Esophagus (tissue), 2 donors: ENCODE measurements at regions not wholly inside any gene's neighbourhood (a gene's known extent, or its start where the extent isn't known, plus 50 kb on each side); places are given as distances from the start of the nearest gene placed in this dataset.

Experiments used
- H3K27ac ChIP-seq, 2 donors: one replicate each; pipeline ENCODE4 v1.5.1; 2013; ENCODE audit warnings: low read depth in 2 of 2, mild to moderate bottlenecking in 2 of 2, inconsistent platforms in 1 of 2, low read length in 1 of 2, moderate library complexity in 1 of 2
- H3K27me3 ChIP-seq, 2 donors: one replicate each; pipeline ENCODE4 v1.6.1; 2013; ENCODE audit warnings: low read length in 2 of 2, control low read depth in 1 of 2, mild to moderate bottlenecking in 1 of 2; ENCODE audit not compliant: insufficient read depth in 2 of 2, control insufficient read depth in 1 of 2
- H3K36me3 ChIP-seq, 2 donors: one replicate each; pipeline ENCODE4 v1.6.1; 2013; ENCODE audit warnings: low read length in 1 of 2; ENCODE audit not compliant: control insufficient read depth in 2 of 2, insufficient read depth in 2 of 2
- H3K4me1 ChIP-seq, 2 donors: one replicate each; pipeline ENCODE4 v1.6.1; 2013; ENCODE audit warnings: low read length in 1 of 2; ENCODE audit not compliant: control insufficient read depth in 2 of 2, insufficient read depth in 2 of 2
- H3K4me3 ChIP-seq, 2 donors: one replicate each; pipeline ENCODE4 v1.5.1; 2013; ENCODE audit warnings: low read length in 2 of 2, mild to moderate bottlenecking in 2 of 2, low read depth in 1 of 2, moderate library complexity in 1 of 2
- H3K9me3 ChIP-seq, 2 donors: one replicate each; pipeline ENCODE4 v1.6.1; 2013; ENCODE audit warnings: mild to moderate bottlenecking in 2 of 2, low read depth in 1 of 2, low read length in 1 of 2, moderate library complexity in 1 of 2; ENCODE audit not compliant: control insufficient read depth in 2 of 2, insufficient read depth in 1 of 2
- WGBS, 2 donors: extraction: QIAGEN DNeasy Blood & Tissue Kit; methylation state at CpG; one replicate each; pipeline ENCODE4 v1.1.7; 2013; 5-methylcytosine and 5-hydroxymethylcytosine counted together
- donor health status: healthy with polysubstance abuse.
- donor health status: Bipolar disorder and iron deficiency.

DNA sequence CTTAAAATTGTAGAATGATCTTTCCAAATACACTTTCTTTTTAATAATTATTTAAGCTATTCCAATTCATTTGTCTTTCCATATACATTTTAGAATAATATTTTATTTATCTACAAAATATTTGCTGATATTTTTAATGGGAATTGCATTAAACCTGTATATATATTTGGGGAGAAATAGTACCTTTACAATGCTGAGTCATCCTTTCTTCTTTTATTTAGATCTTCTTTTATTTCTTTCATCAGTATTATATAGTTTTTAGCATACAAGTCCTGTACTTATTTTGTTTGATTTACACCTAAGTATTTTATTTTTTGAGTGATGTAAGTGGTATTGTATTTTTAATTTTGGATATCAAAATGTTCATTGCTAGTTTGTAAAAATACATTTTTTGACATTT lies 639.5 kb upstream of the GOT2 start:
- no peaks in the 10 kb centered on the region for H3K36me3 ChIP-seq
- H3K9me3 ChIP-seq = no peaks in the 10 kb centered on the region
- no peaks in the 10 kb centered on the region for H3K4me1 ChIP-seq
- no peak overlapping the region for H3K27ac ChIP-seq
- no peak overlapping the region for H3K4me3 ChIP-seq
- no peaks in the 10 kb centered on the region for H3K27me3 ChIP-seq

DNA sequence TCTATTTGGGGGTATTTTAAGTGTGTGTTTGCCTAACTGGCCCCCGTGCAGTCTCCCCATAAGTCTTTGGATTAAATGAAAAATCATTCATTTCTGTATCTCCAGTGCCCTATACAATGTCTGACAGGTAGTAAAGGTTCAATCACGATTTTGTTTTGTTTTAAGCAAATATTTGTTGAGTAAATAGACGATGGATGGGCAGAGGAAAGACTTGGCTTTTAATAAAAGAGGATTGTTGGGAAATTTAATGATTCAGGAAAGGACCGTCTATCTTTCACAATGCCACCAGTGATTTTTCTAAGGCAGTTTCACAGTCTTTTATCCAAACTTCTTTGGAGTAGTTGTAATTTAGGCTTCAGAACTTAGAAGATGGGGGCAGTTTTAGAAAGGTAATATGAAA lies 636.6 kb upstream of the GOT2 start:
- no peaks in the 10 kb centered on the region for H3K27me3 ChIP-seq
- H3K27ac ChIP-seq = no peak overlapping the region
- H3K4me3 ChIP-seq = no peak overlapping the region
- WGBS, 2 donors = 36 to 42% methylated on average over 4 of the region's 4 CpGs
- H3K4me1 ChIP-seq = no peaks in the 10 kb centered on the region
- no peaks in the 10 kb centered on the region for H3K36me3 ChIP-seq
- no peaks in the 10 kb centered on the region for H3K9me3 ChIP-seq

DNA sequence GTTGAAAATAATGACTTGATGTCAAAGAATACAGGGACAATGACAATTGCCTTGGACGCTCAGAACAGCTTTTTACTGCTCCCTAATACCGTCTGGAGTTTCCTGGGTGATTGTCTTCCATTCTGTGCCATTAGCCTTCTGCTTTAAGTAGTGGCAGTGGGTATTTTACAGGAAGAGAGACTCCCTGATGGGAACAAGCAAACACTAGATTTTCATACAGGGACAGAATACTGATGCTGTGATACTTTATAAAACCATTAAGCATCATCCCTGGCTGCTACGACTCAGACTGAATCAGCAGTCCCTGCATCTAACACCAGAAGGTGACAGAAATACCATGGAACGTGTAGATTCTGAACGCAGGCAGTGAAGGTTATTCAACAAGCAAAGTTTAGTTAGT lies 635.4 kb upstream of the GOT2 start:
- no peaks in the 10 kb centered on the region for H3K9me3 ChIP-seq
- no peaks in the 10 kb centered on the region for H3K4me1 ChIP-seq
- H3K27ac ChIP-seq = no peak overlapping the region
- no peaks in the 10 kb centered on the region for H3K27me3 ChIP-seq
- no peaks in the 10 kb centered on the region for H3K36me3 ChIP-seq
- WGBS, 2 donors = 71 to 72% methylated on average over 5 of the region's 5 CpGs
- H3K4me3 ChIP-seq = no peak overlapping the region

DNA sequence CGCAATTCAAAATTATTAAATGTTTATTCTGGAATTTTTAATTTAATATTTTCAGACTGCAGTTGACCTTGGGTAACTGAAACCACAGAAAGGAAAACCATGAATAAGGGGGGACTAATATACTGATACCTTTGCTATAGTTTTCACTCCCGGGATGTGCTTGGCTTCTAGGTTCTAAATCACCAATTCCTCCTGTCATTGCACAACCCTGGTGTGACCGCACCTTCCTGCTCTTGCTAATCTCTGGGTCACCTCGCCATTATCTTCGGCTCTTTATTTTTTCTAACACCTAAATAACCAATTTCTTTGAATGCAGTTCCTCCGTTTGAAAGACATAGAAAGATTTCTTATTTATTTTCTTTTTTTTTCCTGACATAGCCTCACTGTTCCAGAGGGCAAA lies 634.5 kb upstream of the GOT2 start:
- no peaks in the 10 kb centered on the region for H3K27me3 ChIP-seq
- no peak overlapping the region for H3K4me3 ChIP-seq
- no peaks in the 10 kb centered on the region for H3K4me1 ChIP-seq
- WGBS, 2 donors = 69 to 73% methylated on average over 6 of the region's 6 CpGs
- H3K9me3 ChIP-seq = no peaks in the 10 kb centered on the region
- no peaks in the 10 kb centered on the region for H3K36me3 ChIP-seq
- no peak overlapping the region for H3K27ac ChIP-seq

DNA sequence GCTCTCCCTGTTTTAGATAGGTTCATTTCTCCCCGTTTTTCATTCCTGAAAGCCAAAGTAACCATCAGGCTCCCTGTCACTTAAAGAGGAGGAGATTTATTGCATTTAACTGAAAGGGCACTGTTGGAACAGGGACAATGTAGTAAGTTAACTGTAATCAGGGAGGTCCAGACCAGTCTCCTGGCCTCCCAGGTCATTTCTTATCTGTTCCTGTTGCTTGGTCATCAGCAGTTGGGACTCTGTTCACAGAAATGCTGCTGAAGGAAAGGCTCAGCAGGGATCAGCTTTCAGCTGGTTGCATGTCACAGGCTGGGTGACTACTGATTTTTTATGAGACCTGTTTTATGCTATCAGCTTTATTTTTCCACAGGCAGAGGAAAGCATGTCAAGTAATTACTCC lies 622.6 kb upstream of the GOT2 start:
- WGBS, 2 donors = 19 to 21% methylated on average over 1 of the region's 1 CpG
- H3K27ac ChIP-seq = no peak overlapping the region

DNA sequence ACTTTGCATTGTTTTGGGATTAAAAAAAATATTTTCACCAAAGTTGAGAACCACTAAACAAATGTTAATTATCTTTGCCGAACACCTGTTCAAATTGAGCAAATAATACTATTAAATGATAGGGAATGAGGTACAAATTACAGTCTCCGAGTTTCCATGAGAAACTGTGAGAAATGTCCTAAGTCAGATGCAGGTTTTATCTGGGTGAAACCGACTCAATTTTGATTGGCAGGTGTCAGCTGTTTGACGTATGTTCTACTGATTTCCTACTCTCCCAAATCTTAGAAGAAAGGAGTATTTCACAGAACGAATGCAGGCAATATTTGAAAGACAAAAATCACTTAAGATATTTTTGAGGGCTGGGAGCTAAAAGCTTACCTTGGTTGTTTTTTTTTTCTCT lies 622.0 kb upstream of the GOT2 start:
- H3K4me3 ChIP-seq = no peak overlapping the region
- WGBS, 2 donors = 45 to 51% methylated on average over 5 of the region's 5 CpGs

More for the DNA sequence above, 622.6 kb upstream of the GOT2 start:
- no peak overlapping the region for H3K4me3 ChIP-seq
- no peaks in the 10 kb centered on the region for H3K27me3 ChIP-seq
- no peaks in the 10 kb centered on the region for H3K9me3 ChIP-seq
- no peaks in the 10 kb centered on the region for H3K36me3 ChIP-seq
- H3K4me1 ChIP-seq = no peaks in the 10 kb centered on the region

DNA sequence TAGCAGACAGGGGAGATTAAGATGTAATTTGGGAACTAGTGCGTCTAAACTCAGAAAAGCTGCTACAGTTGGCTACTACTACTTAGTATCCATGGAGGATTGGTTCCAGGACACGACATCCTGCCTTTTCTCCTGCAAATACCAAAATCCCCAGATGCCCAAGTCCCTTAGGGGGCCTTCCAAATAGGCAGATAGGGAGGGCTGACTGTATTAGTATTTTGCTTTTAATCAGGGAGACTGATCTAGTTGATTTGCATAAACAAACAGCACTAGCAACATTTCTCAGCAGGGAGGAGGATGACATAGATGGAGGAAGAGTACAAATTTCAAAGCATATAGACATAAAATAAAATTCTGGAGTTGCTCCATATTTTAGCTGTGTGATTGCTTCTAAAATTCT lies 621.6 kb upstream of the GOT2 start:
- no peak overlapping the region for H3K4me3 ChIP-seq
- no peaks in the 10 kb centered on the region for H3K27me3 ChIP-seq
- no peaks in the 10 kb centered on the region for H3K4me1 ChIP-seq
- no peaks in the 10 kb centered on the region for H3K9me3 ChIP-seq
- H3K36me3 ChIP-seq = no peaks in the 10 kb centered on the region
- no peak overlapping the region for H3K27ac ChIP-seq
- 42 to 49% methylated on average over 2 of the region's 2 CpGs for WGBS, 2 donors

More for the DNA sequence above, 622.0 kb upstream of the GOT2 start:
- Histone ChIP-seq H3K4me1 (no peaks in the 10 kb centered on the region), H3K36me3 (no peaks in the 10 kb centered on the region), H3K27me3 (no peaks in the 10 kb centered on the region), H3K9me3 (no peaks in the 10 kb centered on the region), H3K27ac (no peak overlapping the region)

DNA sequence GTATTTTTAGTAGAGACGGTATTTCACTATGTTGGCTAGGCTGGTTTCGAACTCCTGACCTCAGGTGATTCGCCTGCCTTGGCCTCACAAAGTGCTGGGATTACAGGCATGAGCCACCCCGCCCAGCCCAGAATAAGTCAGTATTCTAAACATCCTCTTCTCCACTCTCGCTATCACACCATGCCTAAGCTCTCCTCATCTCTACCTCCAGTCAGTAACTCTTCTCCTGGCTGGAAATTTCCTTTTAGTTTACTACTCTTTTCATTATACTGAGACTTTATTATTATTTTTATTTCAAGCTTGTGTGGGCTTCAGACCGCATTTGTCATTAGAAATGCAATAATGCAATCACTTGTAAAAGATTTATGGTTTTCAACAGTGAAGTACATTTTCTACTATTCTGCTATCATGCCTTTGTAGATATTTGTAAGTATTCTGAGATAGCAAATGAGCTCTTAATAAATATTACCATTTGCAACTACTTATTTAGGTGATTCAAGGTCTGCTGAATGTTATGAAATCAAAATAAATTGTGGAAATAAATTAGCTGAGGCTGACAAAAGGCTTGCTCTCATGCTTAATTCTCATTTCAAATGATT lies 617.3 kb upstream of the GOT2 start:
- H3K36me3 ChIP-seq = no peaks in the 10 kb centered on the region
- no peaks in the 10 kb centered on the region for H3K27me3 ChIP-seq
- no peaks in the 10 kb centered on the region for H3K9me3 ChIP-seq
- no peaks in the 10 kb centered on the region for H3K4me1 ChIP-seq
- H3K27ac ChIP-seq = no peak overlapping the region
- 80 to 86% methylated on average over 6 of the region's 6 CpGs for WGBS, 2 donors
- H3K4me3 ChIP-seq = no peak overlapping the region

DNA sequence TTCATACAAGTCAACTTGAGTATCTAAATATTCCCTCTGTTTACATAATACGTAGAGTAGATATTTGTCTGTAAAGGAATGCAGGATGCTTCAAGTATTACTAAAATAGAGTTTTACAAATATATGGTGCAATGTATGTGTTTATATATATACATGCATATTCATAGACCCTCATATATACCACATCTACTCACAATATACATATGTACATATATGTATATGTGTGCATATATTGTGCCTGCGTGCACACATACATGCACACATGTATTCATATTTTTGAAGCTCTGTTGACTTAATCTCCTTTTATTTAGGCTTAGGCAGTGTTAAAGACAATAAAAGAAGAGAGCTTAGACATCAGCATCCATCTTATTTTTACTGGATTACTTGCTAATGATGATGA lies 616.6 kb upstream of the GOT2 start:
- Histone ChIP-seq H3K4me3 (no peak overlapping the region), H3K27ac (no peak overlapping the region), H3K27me3 (no peaks in the 10 kb centered on the region), H3K9me3 (no peaks in the 10 kb centered on the region), H3K4me1 (no peaks in the 10 kb centered on the region), H3K36me3 (no peaks in the 10 kb centered on the region)
- 87% methylated on average over 2 of the region's 2 CpGs for WGBS, 2 donors

DNA sequence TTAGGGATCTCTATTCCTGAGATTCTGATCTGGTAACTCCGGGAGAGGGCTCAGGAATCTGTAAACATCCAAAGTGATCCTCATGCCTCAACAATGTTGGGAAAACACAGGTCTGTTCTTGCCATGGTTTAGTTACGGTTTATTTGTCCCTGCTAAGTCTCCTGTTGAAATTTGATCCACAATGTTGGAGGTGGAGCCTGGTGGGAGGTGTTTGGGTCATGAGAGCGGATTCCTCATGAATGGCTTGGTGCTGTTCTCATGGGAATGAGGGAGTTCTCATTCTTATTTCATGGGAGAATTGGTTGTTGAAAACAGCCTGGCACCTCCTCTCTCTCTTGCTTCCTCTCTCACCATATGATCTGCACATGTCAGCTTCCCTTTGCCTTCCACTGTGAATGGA lies 608.6 kb upstream of the GOT2 start:
- no peak overlapping the region for H3K4me3 ChIP-seq
- 50 to 56% methylated on average over 3 of the region's 3 CpGs for WGBS, 2 donors

More for the DNA sequence above, 608.6 kb upstream of the GOT2 start:
- Histone ChIP-seq H3K36me3 (no peaks in the 10 kb centered on the region), H3K4me1 (no peaks in the 10 kb centered on the region), H3K27me3 (no peaks in the 10 kb centered on the region), H3K9me3 (peaks cover 0 to 3% of the 10 kb centered on the region in 2 donors), H3K27ac (no peak overlapping the region)
